Activated T-cell treated with anti-CD3 and anti-CD28 coated beads, Interleukin-2, amount 50 U/mL, for 48 hours (primary cell): ENCODE measurements at regions not wholly inside any gene's neighbourhood (a gene's known extent, or its start where the extent isn't known, plus 50 kb on each side); places are given as distances from the start of the nearest gene placed in this dataset.

Experiments used
- DNase-seq, 2 experiments: peaks; one replicate each; pipeline ENCODE4 v3.0.0-alpha.2; 2020

DNA sequence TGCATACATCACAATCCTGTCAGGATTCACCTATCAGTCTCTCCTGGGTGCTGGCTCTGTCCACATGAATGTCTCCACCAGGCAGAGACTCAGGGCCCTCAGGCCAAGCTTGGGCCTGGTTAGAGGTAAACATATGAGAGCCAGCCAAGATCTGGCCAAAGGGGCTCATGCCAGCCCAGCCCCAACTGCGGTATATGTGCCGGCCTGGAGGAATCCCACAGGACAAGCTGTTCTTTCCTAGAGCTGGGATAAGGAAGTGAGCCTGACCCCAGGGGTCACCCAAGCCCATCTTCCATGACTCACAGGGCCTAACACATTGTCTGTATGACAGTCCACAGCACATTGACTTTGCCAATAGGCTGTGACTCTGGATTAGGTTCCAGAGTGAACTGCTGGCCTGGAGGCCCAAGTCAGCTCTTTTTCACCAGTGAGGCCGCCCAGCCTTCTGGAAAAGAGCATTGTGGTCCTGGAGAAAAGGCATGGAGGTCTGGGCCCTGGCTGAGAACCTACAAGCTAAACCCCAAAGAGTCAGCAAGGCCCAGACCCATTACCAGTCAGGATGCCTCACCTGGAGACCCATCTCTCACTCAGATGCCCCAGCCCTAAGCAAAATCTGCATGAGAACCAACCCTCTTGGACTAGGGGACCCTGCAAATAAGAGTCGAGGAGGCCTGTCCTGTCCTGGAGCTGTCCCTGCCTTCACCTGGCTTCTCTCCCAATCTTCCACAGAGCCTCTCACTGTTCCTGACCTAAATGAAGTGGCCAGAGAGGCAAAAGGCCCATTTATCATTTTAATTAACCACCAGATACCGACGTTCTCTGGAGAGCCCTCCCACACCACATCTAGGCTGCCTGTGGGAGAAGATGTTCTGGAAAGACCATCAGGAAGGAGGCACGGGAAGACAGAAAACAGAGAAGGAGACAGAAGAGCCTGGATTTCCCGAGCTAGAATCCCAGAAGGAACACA is 120.9 kb upstream of the PKDCC start:
- DNase-seq = no peak

GRCh38 chr2:41927581-41928264 is 120.1 kb upstream of the PKDCC start:
- no peak for DNase-seq

GRCh38 chr2:41928526-41928925 is 119.3 kb upstream of the PKDCC start:
- no peak for DNase-seq

DNA sequence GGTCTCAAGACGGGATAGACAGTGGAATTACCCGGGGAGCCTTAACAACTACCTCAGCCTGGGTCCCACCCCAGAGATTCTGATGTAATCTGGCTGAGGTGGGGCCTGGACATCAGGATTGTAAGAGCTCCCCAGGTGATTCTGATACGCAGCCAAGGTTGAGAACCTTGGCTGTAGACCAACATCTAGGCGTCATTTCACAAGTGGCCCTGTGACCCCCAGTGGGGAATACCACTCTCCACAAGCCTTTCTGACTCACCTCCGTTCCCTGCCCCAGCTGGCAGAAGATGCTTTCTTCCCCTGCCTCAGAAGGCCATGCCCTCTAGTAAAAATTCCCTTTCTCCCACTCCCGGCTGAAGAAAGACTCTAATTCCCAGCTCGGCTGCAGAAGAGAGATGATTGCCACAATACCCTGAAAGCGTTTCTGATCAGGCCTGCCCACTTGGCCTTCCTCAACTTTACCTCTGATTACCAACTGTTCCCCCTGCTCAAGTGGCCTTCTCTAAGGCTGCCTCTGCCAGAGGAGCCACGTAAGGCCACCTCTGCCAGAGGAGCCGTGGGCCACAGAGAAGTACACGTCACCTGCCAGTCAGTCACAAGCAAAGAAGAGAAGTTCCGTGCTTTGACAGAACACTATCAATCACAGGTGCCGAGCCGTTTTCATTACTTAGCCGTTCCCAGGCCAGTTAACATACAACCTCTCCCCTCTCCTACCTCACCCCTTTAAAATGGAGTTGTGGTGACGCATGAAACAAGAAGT is 116.8 kb upstream of the PKDCC start:
- DNase-seq = no peak

GRCh38 chr2:41932241-41933045 is 115.4 kb upstream of the PKDCC start:
- DNase-seq = no peak

DNA sequence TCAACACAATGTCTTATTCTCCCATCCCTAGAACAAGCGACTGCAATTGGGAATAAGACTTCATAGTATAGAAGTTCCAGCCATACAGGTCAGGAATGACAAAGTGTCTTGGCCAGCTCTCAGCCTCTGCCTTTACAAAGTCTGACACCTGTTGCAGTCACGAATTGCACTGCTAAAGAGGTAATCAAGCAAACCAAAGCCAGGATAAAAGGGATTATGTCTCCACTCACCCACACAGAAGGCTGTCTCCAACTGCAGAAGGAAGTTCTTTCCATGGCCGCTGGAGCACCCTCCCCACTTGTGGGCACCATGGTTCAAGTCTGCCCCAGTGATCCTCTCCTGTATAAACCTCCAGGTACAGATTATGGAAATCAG is 114.8 kb upstream of the PKDCC start:
- no peak for DNase-seq

DNA sequence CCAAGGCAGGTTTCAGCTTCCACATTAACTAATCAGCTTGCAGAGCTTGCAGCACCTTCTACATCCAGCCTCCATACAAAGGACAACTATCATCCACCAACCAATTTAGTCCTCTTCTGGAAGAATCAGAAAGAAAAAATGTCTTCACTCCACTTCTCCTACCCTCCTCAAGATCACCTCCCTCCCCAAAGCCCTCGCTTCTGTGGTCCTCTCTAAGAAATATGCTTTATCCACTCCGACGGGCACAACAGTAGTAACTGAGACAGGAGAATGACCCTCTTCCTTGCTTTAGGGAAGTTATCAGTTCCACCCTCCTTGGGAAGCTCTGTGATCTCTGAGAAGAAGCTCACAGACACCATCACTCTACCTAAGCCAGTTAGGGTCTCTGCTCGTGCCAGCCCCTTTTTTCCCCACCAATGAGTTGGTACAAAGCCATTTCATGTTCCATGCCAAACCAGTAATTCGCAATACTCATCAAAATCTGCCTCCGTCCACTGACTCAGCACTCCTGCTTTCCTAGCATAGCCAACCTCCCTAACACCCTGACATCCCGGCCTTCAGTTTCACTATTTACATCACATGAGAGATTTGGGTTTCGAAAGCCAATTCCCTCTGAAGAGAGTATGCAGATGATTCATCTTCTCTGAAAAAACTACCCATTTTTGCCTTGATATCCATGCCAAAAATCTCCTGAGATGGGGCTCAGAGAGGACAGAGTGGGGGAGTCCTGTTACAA is 114.1 kb upstream of the PKDCC start:
- no peak for DNase-seq

DNA sequence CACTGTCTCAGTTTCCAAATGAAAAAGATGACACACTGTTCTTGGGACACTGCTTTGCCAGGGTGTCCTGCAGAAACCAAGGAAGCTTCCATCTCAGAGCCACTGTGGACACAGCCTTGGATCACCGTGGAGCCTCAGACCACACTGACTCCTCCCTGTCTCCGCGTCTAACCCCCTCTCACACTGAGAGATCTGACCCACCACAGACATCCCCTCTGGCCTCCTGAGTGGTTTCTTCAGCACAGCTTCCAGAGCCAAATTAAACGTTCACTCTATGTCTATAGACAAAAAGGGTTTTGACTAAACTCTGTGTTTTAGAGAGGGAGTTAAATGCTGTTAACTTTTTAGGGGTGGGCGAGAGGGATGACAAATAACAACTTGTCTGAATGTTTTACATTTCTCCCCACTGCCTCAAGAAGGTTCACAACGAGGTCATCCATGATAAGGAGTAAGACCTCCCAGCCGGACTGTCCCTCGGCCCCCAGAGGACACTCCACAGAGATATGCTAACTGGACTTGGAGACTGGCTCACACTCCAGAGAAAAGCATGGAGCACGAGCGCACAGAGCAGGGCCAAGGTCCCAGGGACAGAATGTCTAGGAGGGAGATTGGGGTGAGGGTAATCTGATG is 113.4 kb upstream of the PKDCC start:
- DNase-seq = no peak

DNA sequence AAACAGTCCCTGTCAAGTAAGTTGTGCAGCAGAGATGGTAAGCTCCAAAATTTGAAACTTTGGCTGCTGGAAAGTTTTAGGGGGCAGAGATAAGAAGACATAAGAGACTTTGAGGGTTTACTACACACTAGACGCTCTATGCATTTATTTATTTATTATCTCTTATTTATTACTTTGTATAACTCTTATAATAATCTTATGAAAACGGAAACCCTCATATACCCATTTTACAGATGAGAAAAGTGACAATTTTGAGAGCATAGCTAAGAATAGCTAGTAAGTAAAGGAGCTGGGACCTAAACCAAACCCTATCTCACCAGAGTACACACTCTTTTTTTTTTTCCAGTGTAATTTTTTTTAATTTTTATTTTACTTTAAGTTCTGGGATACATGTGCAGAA is 112.8 kb upstream of the PKDCC start:
- DNase-seq = no peak

- no peak for DNase-seq
These were observed 112.0 kb upstream of the PKDCC start for GRCh38 chr2:41935825-41936224.

DNA sequence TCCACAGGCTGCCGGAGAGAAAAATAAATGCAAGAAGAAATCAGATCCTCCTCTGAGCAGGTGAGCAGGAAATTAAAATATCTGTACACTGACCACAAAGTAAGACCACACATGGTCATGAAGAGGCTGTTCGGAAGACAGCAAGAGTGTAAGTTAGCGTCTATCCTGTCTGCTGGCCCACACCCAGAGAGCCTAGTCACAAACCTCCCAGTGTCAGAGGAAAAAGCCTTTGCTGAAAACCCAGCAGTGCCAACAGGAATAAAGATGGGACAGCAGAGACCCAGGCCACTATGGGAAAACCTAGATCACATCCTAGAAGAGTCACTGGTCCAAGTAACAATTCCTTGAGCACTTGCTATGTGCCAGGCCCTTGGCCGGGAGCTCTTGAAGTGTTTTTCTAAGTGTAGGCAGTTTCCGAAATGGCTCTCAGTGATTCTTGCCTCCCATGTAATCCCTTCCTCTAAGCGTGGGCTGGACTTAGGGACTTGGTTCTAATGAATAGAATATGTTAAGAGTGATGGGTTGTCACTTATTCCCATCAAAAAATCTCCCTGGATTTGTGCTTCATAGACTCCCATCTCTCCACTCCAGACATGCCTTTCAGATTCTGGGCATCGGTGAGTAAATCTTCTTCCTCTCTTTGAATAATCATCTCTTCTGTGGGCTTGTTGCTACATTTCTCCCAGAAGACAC is 110.9 kb upstream of the PKDCC start:
- DNase-seq = no peak

GRCh38 chr2:41937464-41937906 is 110.3 kb upstream of the PKDCC start:
- DNase-seq = no peak

- DNase-seq = no peak
These were observed 109.7 kb upstream of the PKDCC start for GRCh38 chr2:41937921-41938708.

- no peak for DNase-seq
These were observed 107.6 kb upstream of the PKDCC start for GRCh38 chr2:41940060-41940744.

- no peak for DNase-seq
These were observed 107.1 kb upstream of the PKDCC start for GRCh38 chr2:41940745-41941063.

GRCh38 chr2:41941831-41942230 is 106.0 kb upstream of the PKDCC start:
- DNase-seq = no peak

- no peak for DNase-seq
These were observed 105.5 kb upstream of the PKDCC start for GRCh38 chr2:41942278-41942677.

DNA sequence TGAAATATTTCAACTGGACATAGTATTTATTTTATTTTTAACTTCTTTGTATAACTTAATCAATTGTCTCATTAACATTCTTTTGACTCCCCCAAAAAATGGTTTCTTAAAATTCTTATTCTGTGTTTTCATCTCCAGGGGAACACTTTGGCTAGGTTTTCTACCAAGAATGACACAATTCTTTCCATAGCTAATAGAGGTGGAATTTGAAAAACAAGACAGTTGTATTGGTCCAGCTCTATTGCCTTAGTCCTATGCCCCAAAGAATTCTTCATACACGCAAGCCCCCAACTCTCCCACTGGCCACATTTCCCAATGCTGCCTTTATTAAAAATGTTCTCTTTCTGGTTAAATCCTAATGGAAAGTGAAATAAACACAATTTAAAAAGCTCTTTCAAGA is 104.7 kb upstream of the PKDCC start:
- DNase-seq = no peak

GRCh38 chr2:41944220-41944880 is 103.5 kb upstream of the PKDCC start:
- DNase-seq = no peak
